ENCODE measurements at regions not wholly inside any gene's neighbourhood (a gene's known extent, or its start where the extent isn't known, plus 50 kb on each side); places are given as distances from the start of the nearest gene placed in this dataset.

GRCh38 chr5:125149110-125149509, 402.7 kb upstream of the ZNF608 start:
- DNase-seq, result no peak

GRCh38 chr5:125149527-125149926, 403.1 kb upstream of the ZNF608 start:
- no peak for DNase-seq

- DNase-seq, result no peak
These were observed 403.7 kb upstream of the ZNF608 start for GRCh38 chr5:125150041-125150669.

GRCh38 chr5:125151150-125151900, 404.9 kb upstream of the ZNF608 start:
- DNase-seq, result no peak

- no peak for DNase-seq
These were observed 405.6 kb upstream of the ZNF608 start for GRCh38 chr5:125152044-125152443.

- no peak for DNase-seq
These were observed 406.2 kb upstream of the ZNF608 start for GRCh38 chr5:125152461-125153189.

DNA sequence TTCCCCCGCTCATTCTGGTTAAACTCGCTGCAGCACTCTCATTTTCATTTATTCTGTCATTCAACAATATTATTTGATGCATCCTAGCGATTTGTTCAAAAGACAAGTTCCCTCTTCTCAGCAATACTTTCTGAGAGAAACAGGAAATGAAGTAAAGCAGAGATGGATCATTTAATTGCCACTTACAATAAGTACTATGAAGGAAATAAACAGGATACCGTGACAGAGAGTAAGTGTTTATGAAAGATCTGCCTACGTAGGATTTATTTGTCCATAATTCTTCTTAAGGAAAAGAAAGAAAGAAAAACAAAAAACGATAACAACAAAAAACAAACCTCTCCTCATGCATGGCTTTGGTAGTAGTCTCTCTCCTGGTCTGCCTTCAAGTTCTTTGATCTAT, 406.8 kb upstream of the ZNF608 start:
- no peak for DNase-seq

- no peak for DNase-seq
These were observed 408.1 kb upstream of the ZNF608 start for GRCh38 chr5:125154301-125155110.

DNA sequence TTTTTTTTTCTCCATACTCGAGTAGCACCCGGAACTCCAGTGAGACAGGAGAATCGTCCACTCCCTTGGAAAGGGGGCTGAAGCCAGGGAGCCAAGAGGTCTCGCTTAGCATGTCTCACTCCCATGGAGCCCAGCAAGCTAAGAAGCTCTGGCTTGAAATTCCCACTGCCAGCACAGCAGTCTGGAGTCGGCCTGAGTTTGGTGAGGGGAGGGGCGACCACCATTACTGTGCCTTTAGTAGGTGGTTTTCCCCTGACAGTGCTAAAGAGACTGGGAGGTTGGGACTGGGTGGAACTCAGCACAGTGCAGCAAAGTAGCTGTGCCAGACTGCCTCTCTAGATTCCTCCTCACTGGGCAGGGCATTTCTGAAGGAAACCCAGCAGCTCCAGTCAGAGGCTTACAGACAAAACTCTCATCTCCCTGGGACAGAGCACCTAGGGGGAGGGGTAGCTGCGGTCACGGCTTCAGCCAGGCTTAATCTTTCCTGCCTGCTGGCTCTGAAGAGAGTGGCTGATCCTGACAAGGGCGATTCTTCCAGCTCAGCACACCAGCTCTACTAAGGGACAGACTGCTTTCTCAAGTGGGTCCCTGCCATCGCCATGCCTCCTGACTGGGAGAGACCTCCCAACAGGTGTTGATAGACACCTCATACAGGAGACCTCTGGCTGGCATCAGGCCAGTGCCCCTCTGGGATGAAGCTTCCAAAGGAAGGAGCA, 414.5 kb upstream of the ZNF608 start:
- no peak for DNase-seq

GRCh38 chr5:125162714-125163113, 416.3 kb upstream of the ZNF608 start:
- DNase-seq, result no peak

GRCh38 chr5:125169396-125169795, 423.0 kb upstream of the ZNF608 start:
- DNase-seq, result no peak

DNA sequence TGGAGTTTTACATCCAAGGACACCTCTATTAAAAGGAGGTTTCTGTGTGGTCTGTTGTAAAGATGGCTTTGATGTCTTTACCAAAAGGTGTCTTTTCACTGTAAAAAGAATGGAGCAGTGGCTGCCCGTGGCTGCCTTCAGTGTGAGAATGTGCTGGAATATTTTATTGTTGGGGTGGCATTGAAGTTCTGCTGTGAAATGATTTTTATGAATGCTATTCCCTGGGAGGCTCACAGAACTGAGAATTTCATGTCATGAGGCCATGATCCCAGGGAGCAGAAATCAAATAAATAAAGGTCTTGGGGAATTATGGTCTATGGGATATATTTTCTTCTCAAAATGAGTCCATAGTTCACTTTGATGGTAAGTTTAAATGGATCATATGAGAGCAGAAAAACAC, 425.2 kb upstream of the ZNF608 start:
- DNase-seq, result no peak

GRCh38 chr5:125175348-125176004, 429.0 kb upstream of the ZNF608 start:
- no peak for DNase-seq

- DNase-seq, result no peak
These were observed 429.6 kb upstream of the ZNF608 start for GRCh38 chr5:125176005-125176390.

GRCh38 chr5:125177340-125177739, 430.9 kb upstream of the ZNF608 start:
- no peak for DNase-seq

DNA sequence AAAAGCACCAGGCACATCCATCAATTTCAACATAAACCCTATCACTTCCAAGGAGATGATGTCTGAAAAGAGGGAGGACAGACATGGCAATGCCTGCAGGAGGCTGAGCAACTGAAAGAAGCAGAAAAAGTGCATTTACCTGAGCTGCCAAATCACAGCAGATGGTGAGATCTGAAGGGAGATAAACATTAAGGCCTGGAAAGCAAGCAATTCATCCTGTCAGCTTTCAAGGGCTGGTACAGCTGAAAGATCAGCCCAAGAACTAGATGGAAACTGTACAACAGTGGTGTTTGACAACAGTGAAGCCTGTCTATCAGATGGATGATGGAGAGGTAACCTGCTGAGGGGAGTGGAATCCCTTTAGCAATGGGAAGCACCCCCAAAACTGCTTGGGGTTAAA, 433.2 kb upstream of the ZNF608 start:
- no peak for DNase-seq

GRCh38 chr5:125180231-125180829, 433.9 kb upstream of the ZNF608 start:
- DNase-seq, result no peak

DNA sequence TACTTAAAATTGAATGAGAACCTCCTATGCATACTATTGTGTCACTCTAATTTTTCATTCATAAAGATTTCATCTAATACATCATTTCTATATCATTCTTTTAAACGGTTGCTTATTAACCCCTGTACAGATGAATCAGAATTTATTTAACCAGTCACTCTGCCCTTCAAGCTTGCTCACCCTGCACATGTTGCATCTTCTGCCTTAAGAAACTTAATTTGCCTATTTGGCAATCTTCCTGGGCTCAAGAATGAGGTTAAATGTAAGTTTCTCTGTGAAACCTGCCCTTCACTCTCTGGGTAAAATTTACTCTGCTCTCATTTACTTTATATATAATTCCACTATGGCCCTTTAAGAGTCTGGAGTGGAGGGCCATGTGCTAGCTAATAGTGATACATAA, 434.7 kb upstream of the ZNF608 start:
- no peak for DNase-seq

- no peak for DNase-seq
These were observed 435.5 kb upstream of the ZNF608 start for GRCh38 chr5:125181955-125182354.

- no peak for DNase-seq
These were observed 439.3 kb upstream of the ZNF608 start for GRCh38 chr5:125185740-125186139.

DNA sequence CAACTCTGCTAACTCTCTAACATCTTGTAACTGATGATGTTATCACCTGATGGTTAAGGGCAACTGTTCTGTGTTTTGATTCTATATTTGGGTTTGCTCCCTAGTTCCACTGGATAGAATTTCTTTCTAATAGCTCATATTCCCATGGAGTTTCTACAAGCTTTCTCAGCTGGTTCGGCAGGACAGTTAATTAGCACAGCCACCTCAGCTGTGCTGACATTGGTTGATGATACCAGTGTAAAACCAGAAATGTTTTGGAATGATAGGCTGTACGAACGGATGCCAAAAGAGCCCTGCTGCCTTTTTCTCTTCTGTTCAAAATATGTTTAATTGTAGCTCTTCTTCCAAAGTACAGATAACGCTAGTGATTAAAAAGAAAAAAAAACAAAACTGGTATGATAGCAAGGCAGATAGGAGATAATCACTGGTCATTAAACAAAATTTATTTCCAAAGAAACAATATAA, 440.5 kb upstream of the ZNF608 start:
- no peak for DNase-seq
